Retinal pigment epithelial cell (primary cell): ENCODE measurements at regions not wholly inside any gene's neighbourhood (a gene's known extent, or its start where the extent isn't known, plus 50 kb on each side); places are given as distances from the start of the nearest gene placed in this dataset.

ENCODE experiments used
- DNase-seq: peaks from one replicate; pipeline ENCODE4 v3.0.0-alpha.2; 2010; ENCODE audit warnings: low read depth
- H3K4me3 ChIP-seq: 2 replicates; pipeline ENCODE4 v1.5.1; 2011; ENCODE audit warnings: mild to moderate bottlenecking, low read length, control low read depth, moderate library complexity
- TF ChIP-seq, protein P1 (sequence below): conservative IDR thresholded peaks from 2 replicates; pipeline ENCODE4 v1.5.1; 2011; ENCODE audit warnings: low read depth, low read length, control low read depth, inconsistent platforms

DNA sequence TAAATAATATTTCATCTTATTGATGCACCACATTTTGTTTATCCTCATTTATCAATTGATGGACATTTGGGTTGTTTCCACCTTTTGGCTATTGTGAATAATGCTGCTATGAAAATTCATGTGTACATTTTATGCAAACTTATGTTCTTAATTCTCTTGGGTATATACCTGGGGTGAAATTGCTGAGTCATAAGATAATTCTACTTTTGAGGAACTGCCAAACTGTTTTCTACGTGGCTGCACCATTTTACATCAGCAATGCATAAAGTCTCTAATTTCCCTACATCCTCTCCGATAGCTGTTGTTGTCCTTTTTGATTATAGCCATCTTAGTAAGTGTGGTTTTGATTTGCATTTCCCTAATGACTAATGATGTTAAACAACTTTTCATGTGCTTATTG is 116.5 kb upstream of the DLX2 start:
- DNase-seq = no peak
- TF ChIP-seq, protein P1, sequence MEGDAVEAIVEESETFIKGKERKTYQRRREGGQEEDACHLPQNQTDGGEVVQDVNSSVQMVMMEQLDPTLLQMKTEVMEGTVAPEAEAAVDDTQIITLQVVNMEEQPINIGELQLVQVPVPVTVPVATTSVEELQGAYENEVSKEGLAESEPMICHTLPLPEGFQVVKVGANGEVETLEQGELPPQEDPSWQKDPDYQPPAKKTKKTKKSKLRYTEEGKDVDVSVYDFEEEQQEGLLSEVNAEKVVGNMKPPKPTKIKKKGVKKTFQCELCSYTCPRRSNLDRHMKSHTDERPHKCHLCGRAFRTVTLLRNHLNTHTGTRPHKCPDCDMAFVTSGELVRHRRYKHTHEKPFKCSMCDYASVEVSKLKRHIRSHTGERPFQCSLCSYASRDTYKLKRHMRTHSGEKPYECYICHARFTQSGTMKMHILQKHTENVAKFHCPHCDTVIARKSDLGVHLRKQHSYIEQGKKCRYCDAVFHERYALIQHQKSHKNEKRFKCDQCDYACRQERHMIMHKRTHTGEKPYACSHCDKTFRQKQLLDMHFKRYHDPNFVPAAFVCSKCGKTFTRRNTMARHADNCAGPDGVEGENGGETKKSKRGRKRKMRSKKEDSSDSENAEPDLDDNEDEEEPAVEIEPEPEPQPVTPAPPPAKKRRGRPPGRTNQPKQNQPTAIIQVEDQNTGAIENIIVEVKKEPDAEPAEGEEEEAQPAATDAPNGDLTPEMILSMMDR = no peak
- H3K4me3 ChIP-seq = no peak overlapping the region

DNA sequence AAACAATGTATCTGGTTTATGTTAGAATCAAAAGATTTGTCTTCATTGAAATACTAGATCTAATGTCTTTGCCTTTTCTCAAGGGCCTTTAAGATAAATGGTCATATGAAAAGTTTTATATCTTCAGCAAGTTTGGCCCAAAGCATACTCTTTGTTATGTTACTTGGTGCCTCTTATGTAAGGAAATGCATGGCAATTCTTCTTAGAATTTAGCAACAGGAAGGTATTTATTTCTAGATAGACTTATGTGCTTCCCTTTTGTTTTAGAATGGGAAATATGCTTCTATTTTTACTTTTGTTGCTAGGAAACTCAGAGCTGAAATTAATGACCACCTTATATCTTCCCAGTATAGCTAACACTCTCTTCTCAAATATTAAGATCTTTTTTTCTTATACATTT is 117.4 kb upstream of the DLX2 start:
- no peak overlapping the region for H3K4me3 ChIP-seq

DNA sequence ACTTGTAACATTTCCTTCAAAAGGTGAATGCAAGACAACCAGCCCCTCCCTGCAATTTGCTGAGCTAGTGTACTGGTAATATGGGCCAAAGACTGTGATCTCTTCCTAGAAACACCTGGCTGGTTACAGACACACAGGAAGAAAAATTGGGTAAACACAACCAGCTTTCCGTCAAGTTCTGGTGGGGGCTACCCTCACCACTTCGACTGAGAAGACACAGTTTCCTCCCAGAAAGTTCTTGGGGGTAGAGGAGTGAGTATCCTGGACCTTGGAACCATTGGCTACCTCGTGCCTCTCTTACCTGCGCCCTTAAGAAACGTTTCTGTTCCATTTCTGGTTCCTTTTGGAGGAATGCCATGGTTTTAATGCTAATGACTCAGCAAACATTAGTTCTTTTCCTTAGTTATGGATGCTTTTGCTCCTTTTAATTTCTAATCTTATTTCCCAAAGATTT is 120.9 kb upstream of the DLX2 start:
- TF ChIP-seq, protein P1 = no peak
- no peak overlapping the region for H3K4me3 ChIP-seq
- no peak for DNase-seq

More for the DNA sequence above, 117.4 kb upstream of the DLX2 start:
- DNase-seq = no peak
- TF ChIP-seq, protein P1 = no peak

DNA sequence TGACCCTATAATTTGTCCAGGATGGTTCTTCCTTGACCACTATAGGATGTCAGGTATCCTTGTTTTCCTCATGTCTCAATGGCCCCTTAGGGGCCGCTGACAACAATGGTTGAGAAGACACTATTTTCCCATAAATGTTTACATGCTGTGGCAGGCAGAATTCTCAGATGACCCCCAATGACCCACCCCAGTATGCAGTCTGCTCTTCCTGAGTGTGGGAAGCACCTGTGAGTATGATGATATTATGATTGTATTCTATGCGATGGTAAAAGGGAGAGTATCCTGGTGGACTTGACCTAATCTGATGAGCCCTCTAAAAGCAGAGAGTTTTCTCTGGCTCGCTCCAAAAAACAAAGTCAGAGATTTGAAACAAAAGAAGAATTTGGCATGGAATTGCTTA is 123.1 kb upstream of the DLX2 start:
- no peak overlapping the region for H3K4me3 ChIP-seq
- DNase-seq = no peak
- TF ChIP-seq, protein P1 = no peak

DNA sequence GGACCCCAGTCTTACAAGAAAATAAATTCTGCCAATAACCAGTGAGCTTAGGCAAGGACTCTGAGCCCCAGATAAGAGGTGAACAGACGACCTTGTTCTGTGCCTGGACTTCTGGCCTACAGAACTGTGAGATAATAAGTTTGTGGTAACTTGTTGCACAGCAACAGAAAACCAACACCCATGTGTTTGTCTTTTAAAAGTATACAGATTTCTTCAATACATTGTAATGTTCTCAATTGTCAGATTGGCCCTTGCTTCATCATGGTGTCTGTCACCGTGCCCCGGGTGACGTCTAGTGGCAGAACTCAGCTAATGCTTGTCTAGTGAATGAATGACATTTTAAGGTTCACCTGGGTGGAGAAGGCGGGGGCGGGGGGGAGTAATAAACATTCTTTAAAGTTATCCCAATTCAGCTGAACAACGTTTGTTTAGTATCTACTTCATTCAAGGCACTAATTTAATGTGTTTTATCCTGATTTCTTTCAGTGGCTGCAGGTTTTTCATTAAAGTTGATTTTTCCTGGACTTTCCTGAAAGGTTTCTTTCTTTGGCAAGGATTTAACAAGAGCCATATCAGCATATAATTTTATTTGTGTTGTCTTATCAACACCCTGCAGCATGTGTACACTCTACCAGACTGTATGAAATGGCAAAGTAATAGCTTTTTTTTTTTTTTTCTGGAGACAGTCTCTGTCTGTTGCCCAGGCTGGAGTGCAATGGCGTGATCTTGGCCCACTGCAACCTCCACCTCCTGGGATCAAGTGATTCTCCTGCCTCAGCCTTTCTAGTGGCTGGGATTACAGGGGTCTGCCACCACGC is 123.8 kb upstream of the DLX2 start:
- DNase-seq = no peak
- no peak overlapping the region for H3K4me3 ChIP-seq
- TF ChIP-seq, protein P1 = no peak

DNA sequence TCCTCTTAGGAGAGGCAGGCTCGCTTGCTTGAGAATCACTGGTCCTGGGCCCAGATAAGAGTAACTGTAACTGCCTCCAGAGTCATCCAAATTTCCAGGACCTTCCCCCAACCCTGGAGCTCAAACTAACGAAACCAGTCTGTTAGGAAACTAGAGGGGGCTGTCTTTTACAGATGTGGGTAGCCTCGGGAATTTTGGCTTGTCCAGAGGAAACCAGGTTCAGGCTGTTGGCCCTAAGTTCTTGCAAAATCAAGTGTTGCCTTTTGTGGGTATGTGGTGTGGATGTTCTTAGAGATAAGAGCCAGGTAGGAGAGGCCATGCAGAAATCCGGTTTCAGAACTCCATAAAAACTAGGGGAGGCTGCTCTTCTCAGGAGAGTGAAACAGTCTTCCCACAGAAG is 125.0 kb upstream of the DLX2 start:
- no peak for DNase-seq
- TF ChIP-seq, protein P1 = no peak
- H3K4me3 ChIP-seq = no peak overlapping the region

DNA sequence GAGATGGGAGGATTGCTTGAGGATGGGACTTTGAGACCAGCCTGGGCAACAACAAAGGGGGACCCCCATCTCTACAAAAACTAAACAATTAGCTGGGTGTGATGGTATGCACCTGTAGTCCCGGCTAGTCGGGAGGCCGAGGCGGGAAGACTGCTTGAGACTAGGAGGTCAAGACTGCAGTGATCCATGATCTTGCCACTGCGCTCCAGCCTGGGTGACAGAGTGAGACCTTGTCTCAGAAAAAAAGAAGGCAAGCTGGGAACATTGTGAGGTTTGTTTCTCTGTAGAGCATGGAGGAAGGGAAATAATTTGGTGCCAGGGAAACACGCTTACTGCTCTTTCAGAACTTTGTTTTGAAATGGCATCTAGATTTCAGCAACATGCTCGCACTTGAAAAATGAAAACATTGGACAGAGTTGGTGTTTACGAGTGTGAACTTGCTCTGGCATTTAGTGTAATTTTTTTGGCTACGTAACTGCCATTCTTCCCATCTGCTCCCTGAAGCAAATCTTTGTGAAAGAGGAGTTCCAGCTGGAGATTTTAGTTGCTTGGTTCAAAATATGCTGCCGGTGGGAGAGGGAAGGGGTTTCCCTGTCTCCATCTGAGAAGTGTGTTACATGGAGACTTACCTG is 125.6 kb upstream of the DLX2 start:
- TF ChIP-seq, protein P1 = no peak
- H3K4me3 ChIP-seq = no peak overlapping the region
- DNase-seq = no peak
